Activated CD4-positive, alpha-beta T cell treated with anti-CD3 and anti-CD28 coated beads for 36 hours (primary cell): ENCODE measurements at regions not wholly inside any gene's neighbourhood (a gene's known extent, or its start where the extent isn't known, plus 50 kb on each side); places are given as distances from the start of the nearest gene placed in this dataset.
"Not testable (repeated sequence)": the region's sequence is repeated elsewhere in the genome, so short reads cannot be mapped to it uniquely, and the experiment has no call there.

ENCODE experiments used
- ATAC-seq: fragments of 200-7000 bp; cut with Tn5 transposase; one replicate; pipeline ENCODE4 v1.10.0; 2021; ENCODE audit warnings: mild to moderate bottlenecking, moderate library complexity
- CTCF ChIA-PET: fragments of 350-600 bp; sonication (Branson Sonifier 250); formaldehyde crosslinking; loops from one replicate; lab custom pipeline; 2021; ENCODE audit warnings: antibody characterized with exemption; lab: Charles Lee
- POLR2A ChIA-PET: fragments of 350-600 bp; sonication (Branson Sonifier 250); formaldehyde crosslinking; loops from one replicate; lab custom pipeline; 2021; ENCODE audit warnings: antibody characterized with exemption, inconsistent platforms; lab: Charles Lee
- DNase-seq: peaks from one replicate; pipeline ENCODE4 v3.0.0-alpha.2; 2020
- H3K27ac Mint-ChIP-seq: one replicate; pipeline ENCODE4 v1.8.0; 2021; ENCODE audit warnings: mixed read lengths
- H3K27me3 Mint-ChIP-seq: one replicate; pipeline ENCODE4 v1.8.0; 2021; ENCODE audit warnings: mixed read lengths
- H3K36me3 Mint-ChIP-seq: one replicate; pipeline ENCODE4 v1.8.0; 2021; ENCODE audit warnings: low read depth, mixed read lengths
- H3K4me1 Mint-ChIP-seq: one replicate; pipeline ENCODE4 v1.8.0; 2021; ENCODE audit warnings: mixed read lengths
- H3K4me3 Mint-ChIP-seq: one replicate; pipeline ENCODE4 v1.8.0; 2021; ENCODE audit warnings: mild to moderate bottlenecking, moderate library complexity, mixed read lengths
- H3K9me3 Mint-ChIP-seq: one replicate; pipeline ENCODE4 v1.8.0; 2021; ENCODE audit warnings: low read depth, mixed read lengths
- intact Hi-C, 2 experiments: fragments of 100-400 bp; cut with DNase I in 1 of 2; cut with micrococcal nuclease in 1 of 2; formaldehyde crosslinking; loops; one replicate each; pipeline versions ENCODE4 v1.14.2 to v1.15.1; 2022 to 2024; cut with DNase I, micrococcal nuclease

DNA sequence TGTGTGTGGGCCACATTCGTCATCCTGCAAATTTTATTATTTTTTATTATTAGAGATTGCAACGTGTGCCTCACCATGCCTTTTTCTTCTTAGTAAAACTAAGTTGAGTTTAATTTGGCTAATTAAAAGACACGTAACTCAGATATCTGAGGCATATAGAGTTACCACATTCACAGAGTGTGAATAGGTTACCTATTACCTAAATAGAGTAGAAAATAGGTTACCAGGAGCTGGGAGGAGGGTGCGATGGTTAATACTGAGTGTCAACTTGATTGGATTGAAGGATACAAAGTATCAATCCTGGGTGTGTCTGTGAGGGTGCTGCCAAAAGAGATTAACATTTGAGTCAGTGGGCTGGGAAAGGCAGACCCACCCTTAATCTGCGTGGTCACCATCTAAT is 116.3 kb upstream of the CARD11 start:
- CTCF ChIA-PET, result not testable (repeated sequence)

DNA sequence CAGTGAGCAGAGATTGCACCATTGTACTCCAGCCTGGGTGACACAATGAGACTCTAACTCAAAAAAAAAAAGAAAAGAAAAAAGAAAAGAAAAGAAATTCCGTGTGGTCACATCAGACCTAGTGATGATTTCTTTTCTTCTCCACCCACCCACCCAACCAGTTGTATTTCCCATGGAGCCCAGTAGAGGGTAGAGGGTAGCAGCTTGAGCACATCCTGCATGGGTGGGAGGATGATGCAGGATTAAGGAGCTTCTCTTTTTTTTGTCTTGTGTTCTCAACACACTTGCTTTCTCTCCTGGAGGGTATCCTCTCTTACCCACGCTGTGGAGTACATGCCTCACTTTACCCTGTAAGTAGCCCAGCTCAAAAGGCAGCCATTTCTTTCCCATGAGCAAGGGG is 118.6 kb upstream of the CARD11 start:
- peaks cover 2% of the 10 kb centered on the region for H3K9me3 Mint-ChIP-seq
- no peak overlapping the region for H3K27ac Mint-ChIP-seq
- DNase-seq, result peak; percentile 57
- no peaks in the 10 kb centered on the region for H3K36me3 Mint-ChIP-seq
- no peak overlapping the region for H3K4me3 Mint-ChIP-seq
- ChIA-PET POLR2A (no interaction called here), CTCF (interaction anchor here (0.9 to 1.8 kb wide), 3 partner anchors 275 to 468 kb away, joined by 3 to 5 read pairs (median 3); no protein-coding TSS in a partner anchor)
- peak; percentile 80 for ATAC-seq
- H3K4me1 Mint-ChIP-seq, result peaks cover 7% of the 10 kb centered on the region
- H3K27me3 Mint-ChIP-seq, result peaks cover 2% of the 10 kb centered on the region
- intact Hi-C loops, result no loop called here

More for the DNA sequence above, 116.3 kb upstream of the CARD11 start:
- intact Hi-C loops, ATAC-seq, H3K4me3 Mint-ChIP-seq, POLR2A ChIA-PET, H3K27ac Mint-ChIP-seq, H3K36me3 Mint-ChIP-seq, H3K9me3 Mint-ChIP-seq, H3K27me3 Mint-ChIP-seq, DNase-seq, H3K4me1 Mint-ChIP-seq: not testable (repeated sequence)

DNA sequence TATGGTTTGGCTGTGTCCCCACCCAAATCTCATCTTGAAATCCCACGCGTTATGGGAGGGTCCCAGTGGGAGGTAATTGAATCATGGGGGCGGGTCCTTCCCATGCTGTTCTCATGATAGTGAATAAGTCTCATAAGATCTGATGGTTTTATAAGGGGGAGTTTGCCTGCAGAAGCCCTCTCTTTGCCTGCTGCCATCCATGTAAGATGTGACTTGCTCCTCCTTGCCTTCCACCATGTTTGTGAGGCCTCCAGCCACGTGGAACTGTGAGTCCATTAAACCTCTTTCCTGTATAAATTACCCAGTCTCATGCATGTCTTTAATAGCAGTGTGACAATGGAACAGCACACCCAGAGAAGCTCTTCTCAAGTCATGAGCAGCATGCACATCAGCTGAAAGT is 119.1 kb upstream of the CARD11 start:
- H3K27me3 Mint-ChIP-seq, H3K4me1 Mint-ChIP-seq, H3K27ac Mint-ChIP-seq, H3K4me3 Mint-ChIP-seq, H3K9me3 Mint-ChIP-seq, intact Hi-C loops, DNase-seq, ATAC-seq, POLR2A ChIA-PET, H3K36me3 Mint-ChIP-seq: not testable (repeated sequence)
- CTCF ChIA-PET, result interaction anchor here (0.6 to 1.8 kb wide), 4 partner anchors 275 to 468 kb away, joined by 3 to 5 read pairs (median 3); no protein-coding TSS in a partner anchor

DNA sequence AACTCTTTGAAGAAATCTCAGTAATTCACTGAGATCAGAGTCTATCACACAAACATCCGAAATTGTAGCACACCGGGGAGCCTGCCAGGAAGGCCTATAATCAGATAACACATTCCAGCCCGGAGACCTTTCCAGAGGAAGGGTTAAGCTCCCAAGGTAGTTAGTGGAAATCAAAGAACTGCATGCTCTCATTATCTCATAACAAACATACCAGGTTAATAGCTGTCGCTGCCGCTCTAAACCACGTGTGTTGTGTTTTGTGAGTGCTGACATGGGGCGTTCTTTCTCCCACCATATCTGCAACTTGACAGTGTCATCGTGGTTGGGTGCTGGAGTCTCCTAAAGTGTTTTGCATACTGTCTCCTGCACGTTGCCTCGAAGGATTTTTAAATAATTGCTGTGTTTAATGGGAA is 120.7 kb upstream of the CARD11 start:
- no peak for ATAC-seq
- H3K4me3 Mint-ChIP-seq, result no peak overlapping the region
- H3K4me1 Mint-ChIP-seq, result no peaks in the 10 kb centered on the region
- peaks cover 2% of the 10 kb centered on the region for H3K9me3 Mint-ChIP-seq
- no peak overlapping the region for H3K27ac Mint-ChIP-seq
- DNase-seq, result no peak
- no peaks in the 10 kb centered on the region for H3K36me3 Mint-ChIP-seq
- intact Hi-C loops, result no loop called here
- ChIA-PET CTCF (no interaction called here), POLR2A (interaction anchor here (0.6 to 0.8 kb wide), 2 partner anchors 22 to 32 kb away, joined by 3 to 4 read pairs; no protein-coding TSS in a partner anchor)
- peaks cover 4% of the 10 kb centered on the region for H3K27me3 Mint-ChIP-seq

DNA sequence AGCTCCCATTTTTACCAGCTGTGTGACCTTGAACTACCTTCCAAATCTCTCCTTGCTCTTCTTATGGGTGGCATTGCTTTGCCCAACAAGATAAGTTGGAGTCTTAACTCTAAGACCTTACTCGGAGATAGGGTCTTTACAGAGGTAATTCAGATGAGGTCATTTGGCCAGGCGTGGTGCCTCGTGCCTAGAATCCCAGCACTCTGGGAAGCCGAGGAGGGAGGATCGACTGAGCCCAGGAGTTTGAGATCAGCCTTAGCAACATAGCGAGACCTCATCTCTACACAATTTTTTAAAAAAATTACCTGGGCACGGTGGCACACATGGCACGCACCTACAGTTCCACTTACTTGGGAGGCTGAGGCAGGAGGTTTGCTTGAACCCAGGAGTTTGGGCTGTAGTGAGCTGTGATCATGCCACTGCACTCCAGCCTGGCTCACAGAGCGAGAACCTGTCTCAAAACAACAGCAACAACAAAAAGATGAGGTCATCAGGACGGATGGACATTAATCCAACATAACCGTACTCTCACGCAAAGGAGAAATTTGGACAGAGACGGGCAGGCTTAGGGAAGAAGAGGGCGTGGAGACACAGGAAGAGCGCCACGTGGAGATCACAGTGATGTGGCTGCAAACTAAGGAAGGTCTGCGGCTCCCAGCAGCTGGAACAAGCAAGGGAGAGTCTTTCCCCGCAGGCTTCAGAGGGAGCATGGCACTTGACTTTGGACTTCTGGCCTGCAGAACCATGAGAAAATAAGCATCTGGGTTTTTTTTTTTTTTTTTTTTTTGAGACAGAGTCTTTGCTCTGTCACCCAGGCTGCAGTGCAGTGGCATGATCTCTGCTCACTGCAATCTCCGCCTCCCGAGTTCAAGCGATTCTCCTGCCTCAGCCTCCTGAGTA is 122.3 kb upstream of the CARD11 start:
- Mint-ChIP-seq H3K4me1 (no peaks in the 10 kb centered on the region), H3K27ac (no peak overlapping the region), H3K9me3 (peaks cover 2% of the 10 kb centered on the region), H3K27me3 (peaks cover 4% of the 10 kb centered on the region), H3K36me3 (no peaks in the 10 kb centered on the region), H3K4me3 (no peak overlapping the region)
- POLR2A ChIA-PET, result no interaction called here
- ATAC-seq, result no peak
- DNase-seq, result no peak
- CTCF ChIA-PET, result interaction anchor here (0.6 kb wide), 1 partner anchor 73 kb away, joined by 3 read pairs; no protein-coding TSS in a partner anchor
- intact Hi-C loops, result no loop called here

DNA sequence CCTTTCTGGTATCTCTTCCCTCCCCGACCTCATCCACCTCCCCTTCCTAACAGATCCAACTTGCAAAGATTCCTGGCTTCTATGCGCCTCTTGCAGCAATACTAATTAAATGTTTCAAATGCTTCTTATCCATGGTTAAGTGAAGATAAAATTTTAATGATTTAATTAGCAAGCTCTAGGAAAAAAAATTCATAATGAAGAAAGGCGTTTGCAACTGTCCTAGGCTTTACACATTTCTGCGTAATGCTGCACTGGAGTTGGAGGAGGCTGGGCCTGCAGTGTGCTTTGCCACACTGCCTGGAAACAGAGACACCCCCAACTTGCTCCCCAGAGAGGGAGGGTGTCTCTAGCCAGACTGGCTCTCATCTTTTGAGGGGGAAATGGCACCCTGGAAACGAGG is 123.9 kb upstream of the CARD11 start:
- ATAC-seq (no peak), DNase-seq (no peak)
- Mint-ChIP-seq H3K27ac (no peak overlapping the region), H3K4me3 (no peak overlapping the region), H3K27me3 (peaks cover 4% of the 10 kb centered on the region), H3K4me1 (no peaks in the 10 kb centered on the region), H3K9me3 (peaks cover 2% of the 10 kb centered on the region), H3K36me3 (no peaks in the 10 kb centered on the region)
- CTCF ChIA-PET, result interaction anchor here (0.6 kb wide), 1 partner anchor 171 kb away, joined by 3 read pairs; no protein-coding TSS in a partner anchor
- POLR2A ChIA-PET, result no interaction called here
- intact Hi-C loops, result no loop called here

DNA sequence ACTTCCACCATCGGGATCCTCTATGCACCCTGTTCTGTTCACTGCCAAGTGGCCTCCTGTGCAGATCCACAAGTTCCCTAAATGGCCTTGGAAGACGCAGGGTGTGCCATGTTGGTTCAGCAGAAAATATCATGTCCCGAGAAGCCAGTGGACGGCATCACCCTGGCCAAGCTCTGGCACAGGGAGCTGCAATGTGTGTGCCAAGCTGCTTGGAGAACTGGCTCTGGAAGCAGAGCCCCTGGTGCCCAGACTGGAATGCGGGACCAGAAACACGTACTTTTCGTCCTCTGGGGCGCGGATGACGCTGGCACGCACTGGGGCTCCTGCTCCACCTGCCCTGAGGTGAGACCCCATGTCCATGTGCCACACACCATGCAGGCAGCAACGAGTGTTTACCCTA is 124.7 kb upstream of the CARD11 start:
- Mint-ChIP-seq H3K9me3 (no peaks in the 10 kb centered on the region), H3K27me3 (peaks cover 4% of the 10 kb centered on the region), H3K36me3 (no peaks in the 10 kb centered on the region), H3K4me3 (no peak overlapping the region), H3K4me1 (no peaks in the 10 kb centered on the region), H3K27ac (no peak overlapping the region)
- POLR2A ChIA-PET, result no interaction called here
- intact Hi-C loops, result no loop called here
- no peak for DNase-seq
- no peak for ATAC-seq
- CTCF ChIA-PET, result interaction anchor here (0.6 kb wide), 1 partner anchor 282 kb away, joined by 3 read pairs; no protein-coding TSS in a partner anchor

DNA sequence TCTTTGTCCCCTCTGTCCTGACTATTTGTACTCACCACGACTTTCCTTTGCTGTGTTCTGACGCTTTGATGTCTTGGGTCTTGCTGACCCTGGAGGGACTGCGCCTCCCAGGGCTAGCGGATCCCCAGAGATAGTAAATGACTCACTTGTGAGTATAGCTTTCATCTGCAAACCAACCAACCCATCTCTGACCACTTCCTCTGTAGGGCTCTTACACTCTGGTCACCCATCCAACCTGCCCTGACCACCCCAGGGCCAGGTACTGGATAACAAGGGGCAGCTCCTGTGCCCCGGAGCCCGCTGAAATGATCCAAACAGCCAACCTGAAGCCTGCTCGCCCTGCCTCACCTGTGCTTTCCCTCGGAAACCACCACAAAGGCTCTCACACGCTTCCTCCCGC is 125.2 kb upstream of the CARD11 start:
- CTCF ChIA-PET, result interaction anchor here (0.6 to 0.7 kb wide), 2 partner anchors 100 to 282 kb away, joined by 3 read pairs; no protein-coding TSS in a partner anchor
- Mint-ChIP-seq H3K4me3 (no peak overlapping the region), H3K4me1 (no peaks in the 10 kb centered on the region), H3K27ac (no peak overlapping the region), H3K36me3 (no peaks in the 10 kb centered on the region), H3K27me3 (peaks cover 4% of the 10 kb centered on the region), H3K9me3 (no peaks in the 10 kb centered on the region)
- POLR2A ChIA-PET, result no interaction called here
- DNase-seq, result no peak
- no peak for ATAC-seq
- intact Hi-C loops, result no loop called here

DNA sequence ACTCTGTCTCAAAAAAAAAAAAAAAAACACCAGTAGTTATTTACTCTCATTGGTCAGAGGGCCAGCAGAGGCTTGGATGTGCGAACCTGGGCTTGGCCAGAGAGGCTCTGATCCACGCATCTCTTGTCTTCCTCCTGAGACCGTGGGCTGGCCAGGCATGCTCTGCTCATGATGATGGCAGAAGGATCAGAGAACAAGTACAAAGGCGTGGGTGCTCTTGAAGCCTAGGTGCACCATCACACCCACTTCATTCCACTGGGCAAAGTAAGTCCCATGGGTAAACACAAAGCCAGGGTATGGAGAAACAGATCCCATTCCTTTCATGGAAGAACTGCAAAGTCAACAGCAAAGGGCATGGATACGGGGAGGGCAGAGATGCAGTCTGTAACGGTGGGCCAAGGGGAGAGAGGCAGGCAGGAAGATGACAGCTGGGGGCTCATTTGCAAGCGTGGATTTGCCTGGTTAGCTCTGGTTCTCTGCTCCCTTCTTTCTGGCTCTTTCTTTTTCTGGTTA is 128.2 kb upstream of the SDK1 start:
- Mint-ChIP-seq H3K9me3 (no peaks in the 10 kb centered on the region), H3K27ac (no peak overlapping the region), H3K4me3 (no peak overlapping the region), H3K27me3 (peaks cover 6% of the 10 kb centered on the region), H3K4me1 (no peaks in the 10 kb centered on the region), H3K36me3 (no peaks in the 10 kb centered on the region)
- CTCF ChIA-PET, result interaction anchor here (0.7 kb wide), 2 partner anchors 108 to 458 kb away, joined by 3 read pairs; no protein-coding TSS in a partner anchor
- intact Hi-C loops, result no loop called here
- no peak for DNase-seq
- POLR2A ChIA-PET, result no interaction called here
- no peak for ATAC-seq

DNA sequence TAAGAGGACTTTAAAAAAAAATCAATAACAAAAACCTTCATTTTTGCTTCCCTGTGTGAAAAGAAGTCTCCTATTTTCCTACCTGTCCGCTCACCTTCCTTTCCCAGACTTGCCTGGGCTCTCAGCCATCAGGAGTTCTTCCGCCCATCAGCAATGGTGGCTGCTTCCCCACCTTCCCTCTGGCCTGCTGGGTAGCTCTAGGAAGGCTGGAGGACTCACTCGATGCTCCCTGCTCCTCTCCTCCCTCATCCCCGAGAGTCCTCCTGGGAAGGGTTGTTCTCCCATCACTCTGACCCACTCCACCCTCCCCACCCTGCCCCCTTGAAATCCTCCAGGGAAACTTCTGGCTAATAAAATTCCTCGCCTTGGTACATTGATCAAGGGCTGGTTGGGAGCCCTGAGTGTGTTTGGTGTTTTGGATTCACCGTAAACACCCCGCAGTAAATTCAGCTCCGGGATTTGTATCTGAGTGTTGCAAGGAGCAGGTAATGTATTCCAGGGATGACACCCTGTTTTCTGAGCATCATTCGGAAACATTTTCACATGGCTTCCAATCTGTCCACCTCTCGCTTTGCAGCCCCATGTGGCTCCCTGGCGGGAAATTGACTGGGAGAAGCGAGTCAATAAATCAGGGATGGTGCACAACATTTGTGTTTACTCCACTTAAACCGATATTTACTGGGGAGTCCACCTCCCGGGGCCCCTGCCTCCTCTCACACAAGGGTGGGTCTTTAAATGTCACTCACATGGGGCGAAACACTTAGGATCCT is 126.4 kb upstream of the SDK1 start:
- ChIA-PET CTCF (interaction anchor here (0.7 kb wide), 1 partner anchor 199 kb away, joined by 4 read pairs; no protein-coding TSS in a partner anchor), POLR2A (no interaction called here)
- no peak overlapping the region for H3K27ac Mint-ChIP-seq
- H3K36me3 Mint-ChIP-seq, result no peaks in the 10 kb centered on the region
- DNase-seq (no peak), ATAC-seq (no peak)
- peaks cover 2% of the 10 kb centered on the region for H3K27me3 Mint-ChIP-seq
- no peaks in the 10 kb centered on the region for H3K9me3 Mint-ChIP-seq
- intact Hi-C loops, result no loop called here
- H3K4me1 Mint-ChIP-seq, result no peaks in the 10 kb centered on the region
- H3K4me3 Mint-ChIP-seq, result no peak overlapping the region

DNA sequence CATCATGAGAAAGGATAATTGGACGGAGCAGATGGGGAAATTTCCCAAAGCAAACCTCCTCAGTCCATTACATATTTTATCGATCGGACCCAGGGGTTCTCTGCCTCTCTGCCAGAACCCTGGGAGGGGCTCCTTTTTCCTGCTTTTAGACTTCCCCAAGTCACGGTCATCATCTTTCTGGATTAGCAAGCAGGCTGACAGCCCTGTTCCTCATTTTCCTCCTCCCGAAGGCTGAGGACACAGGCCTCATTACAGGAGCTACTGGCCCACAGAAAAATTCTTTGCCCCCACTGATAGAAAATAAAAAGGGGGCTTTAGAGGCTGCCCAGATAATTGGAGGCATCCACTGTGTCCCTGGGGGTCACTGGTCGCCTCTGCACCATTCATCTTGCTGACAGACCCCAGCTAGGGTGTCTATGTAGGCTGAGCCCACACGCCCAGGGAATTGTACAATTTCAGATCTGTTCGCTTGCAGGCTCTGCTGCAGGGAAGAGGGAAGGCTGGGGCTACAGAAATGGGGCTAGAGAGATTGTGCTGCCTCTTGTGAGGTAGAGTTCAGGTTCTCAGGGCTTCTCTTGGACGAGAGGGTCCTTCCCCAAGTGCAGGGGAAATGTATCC is 125.7 kb upstream of the SDK1 start:
- ATAC-seq, result no peak
- H3K36me3 Mint-ChIP-seq, result no peaks in the 10 kb centered on the region
- no peaks in the 10 kb centered on the region for H3K9me3 Mint-ChIP-seq
- H3K27me3 Mint-ChIP-seq, result peaks cover 2% of the 10 kb centered on the region
- intact Hi-C loops, result no loop called here
- POLR2A ChIA-PET, result no interaction called here
- H3K27ac Mint-ChIP-seq, result no peak overlapping the region
- no peak for DNase-seq
- H3K4me1 Mint-ChIP-seq, result no peaks in the 10 kb centered on the region
- CTCF ChIA-PET, result interaction anchor here (0.7 kb wide), 2 partner anchors 199 to 531 kb away, joined by 3 to 4 read pairs; no protein-coding TSS in a partner anchor
- H3K4me3 Mint-ChIP-seq, result no peak overlapping the region
